GM23248 (cell line): ENCODE measurements at regions not wholly inside any gene's neighbourhood (a gene's known extent, or its start where the extent isn't known, plus 50 kb on each side); places are given as distances from the start of the nearest gene placed in this dataset.

Experiments
- EZH2 ChIP-seq: fragments of 200-600 bp; sonication (generic); IDR thresholded peaks from 2 replicates; pipeline ENCODE4 v1.6.1; 2018; ENCODE audit warnings: antibody characterized with exemption, mild to moderate bottlenecking; ENCODE audit not compliant: insufficient read depth, poor library complexity, severe bottlenecking
- EZH2phosphoT487 ChIP-seq: fragments of 200-600 bp; sonication (generic); IDR thresholded peaks from 2 replicates; pipeline ENCODE4 v1.6.1; 2018; ENCODE audit warnings: antibody characterized with exemption, moderate library complexity, mild to moderate bottlenecking, low read depth; ENCODE audit not compliant: insufficient read depth

- no peak for TF ChIP-seq EZH2
- TF ChIP-seq EZH2phosphoT487 = no peak
These were observed 264.9 kb downstream of the HIVEP2 start for GRCh38 chr6:142679907-142680700.
